ENCODE measurements at regions not wholly inside any gene's neighbourhood (a gene's known extent, or its start where the extent isn't known, plus 50 kb on each side); places are given as distances from the start of the nearest gene placed in this dataset.
"Not testable (repeated sequence)": the region's sequence is repeated elsewhere in the genome, so short reads cannot be mapped to it uniquely, and the experiment has no call there.

GRCh38 chr13:53447456-53447855 is 418.8 kb downstream of the OLFM4 start:
- Histone ChIP-seq H3K4me3 (no peak overlapping the region), H3K27ac (no peak overlapping the region)
- no peak for TF ChIP-seq CTCF (IDR thresholded peaks at IDR 0.05)
- DNase-seq (ENCODE audit: low spot score): no peak

- DNase-seq (ENCODE audit: low spot score): no peak
- Histone ChIP-seq H3K4me3 (no peak overlapping the region), H3K27ac (no peak overlapping the region)
- TF ChIP-seq CTCF (IDR thresholded peaks at IDR 0.05): no peak
These were observed 419.2 kb downstream of the OLFM4 start for GRCh38 chr13:53447863-53448262.

- not testable (repeated sequence) for H3K4me3 ChIP-seq; H3K27ac ChIP-seq; DNase-seq (ENCODE audit: low spot score)
These were observed 423.7 kb downstream of the OLFM4 start for GRCh38 chr13:53452263-53452808.

GRCh38 chr13:53460796-53461195 is 432.2 kb downstream of the OLFM4 start:
- no peak for DNase-seq (ENCODE audit: low spot score)
- H3K4me3 ChIP-seq: no peak overlapping the region
- H3K27ac ChIP-seq: no peak overlapping the region
- no peak for TF ChIP-seq CTCF (IDR thresholded peaks at IDR 0.05)

- Histone ChIP-seq H3K4me3 (no peak overlapping the region), H3K27ac (no peak overlapping the region)
- no peak for TF ChIP-seq CTCF (IDR thresholded peaks at IDR 0.05)
- DNase-seq (ENCODE audit: low spot score): no peak
These were observed 434.5 kb downstream of the OLFM4 start for GRCh38 chr13:53463106-53463505.

- no peak overlapping the region for H3K4me3 ChIP-seq
- TF ChIP-seq CTCF (IDR thresholded peaks at IDR 0.05): no peak
- no peak for DNase-seq (ENCODE audit: low spot score)
- no peak overlapping the region for H3K27ac ChIP-seq
These were observed 438.0 kb downstream of the OLFM4 start for GRCh38 chr13:53466576-53466975.

GRCh38 chr13:53473397-53473796 is 444.8 kb downstream of the OLFM4 start:
- no peak for DNase-seq (ENCODE audit: low spot score)
- no peak for TF ChIP-seq CTCF (IDR thresholded peaks at IDR 0.05)
- no peak overlapping the region for H3K27ac ChIP-seq
- H3K4me3 ChIP-seq: no peak overlapping the region

- Histone ChIP-seq H3K27ac (no peak overlapping the region), H3K4me3 (no peak overlapping the region)
- no peak for DNase-seq (ENCODE audit: low spot score)
- TF ChIP-seq CTCF (IDR thresholded peaks at IDR 0.05): no peak
These were observed 446.3 kb downstream of the OLFM4 start for GRCh38 chr13:53474878-53475277.
